ENCODE measurements at regions not wholly inside any gene's neighbourhood (a gene's known extent, or its start where the extent isn't known, plus 50 kb on each side); places are given as distances from the start of the nearest gene placed in this dataset.

DNA sequence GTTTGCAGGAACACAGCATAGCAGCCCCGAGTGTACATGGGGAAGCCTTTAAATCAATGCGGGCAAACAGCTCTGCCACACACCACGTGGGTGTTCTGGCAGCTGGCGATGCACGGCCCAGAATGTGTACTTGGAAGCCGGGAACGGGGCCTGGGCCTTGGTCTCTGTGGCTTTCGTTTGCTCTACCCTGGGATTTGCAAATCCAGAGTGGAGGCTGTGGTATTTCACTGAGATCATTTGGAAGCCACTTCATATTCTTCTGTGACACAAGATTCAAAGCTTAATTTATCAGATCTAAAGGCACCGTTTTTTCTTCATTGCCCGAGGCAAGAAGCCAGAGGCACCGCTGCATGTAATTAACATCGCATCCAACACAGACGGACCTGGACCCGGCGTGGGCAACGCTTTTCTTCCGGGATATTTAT lies 246.3 kb upstream of the MYT1L start:
- Mint-ChIP-seq H3K27me3 (peaks cover 17% of the 10 kb centered on the region), H3K9me3 (no peaks in the 10 kb centered on the region), H3K36me3 (no peaks in the 10 kb centered on the region), H3K27ac (no peak overlapping the region), H3K4me1 (ENCODE audit: unreplicated experiment) (peaks cover 4% of the 10 kb centered on the region), H3K4me3 (no peak overlapping the region)
- DNase-seq (ENCODE audit: extremely low spot score, unreplicated experiment) = no peak
- TF ChIP-seq, protein P1, sequence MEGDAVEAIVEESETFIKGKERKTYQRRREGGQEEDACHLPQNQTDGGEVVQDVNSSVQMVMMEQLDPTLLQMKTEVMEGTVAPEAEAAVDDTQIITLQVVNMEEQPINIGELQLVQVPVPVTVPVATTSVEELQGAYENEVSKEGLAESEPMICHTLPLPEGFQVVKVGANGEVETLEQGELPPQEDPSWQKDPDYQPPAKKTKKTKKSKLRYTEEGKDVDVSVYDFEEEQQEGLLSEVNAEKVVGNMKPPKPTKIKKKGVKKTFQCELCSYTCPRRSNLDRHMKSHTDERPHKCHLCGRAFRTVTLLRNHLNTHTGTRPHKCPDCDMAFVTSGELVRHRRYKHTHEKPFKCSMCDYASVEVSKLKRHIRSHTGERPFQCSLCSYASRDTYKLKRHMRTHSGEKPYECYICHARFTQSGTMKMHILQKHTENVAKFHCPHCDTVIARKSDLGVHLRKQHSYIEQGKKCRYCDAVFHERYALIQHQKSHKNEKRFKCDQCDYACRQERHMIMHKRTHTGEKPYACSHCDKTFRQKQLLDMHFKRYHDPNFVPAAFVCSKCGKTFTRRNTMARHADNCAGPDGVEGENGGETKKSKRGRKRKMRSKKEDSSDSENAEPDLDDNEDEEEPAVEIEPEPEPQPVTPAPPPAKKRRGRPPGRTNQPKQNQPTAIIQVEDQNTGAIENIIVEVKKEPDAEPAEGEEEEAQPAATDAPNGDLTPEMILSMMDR (conservative IDR thresholded peaks at IDR 0.05) = no peak

DNA sequence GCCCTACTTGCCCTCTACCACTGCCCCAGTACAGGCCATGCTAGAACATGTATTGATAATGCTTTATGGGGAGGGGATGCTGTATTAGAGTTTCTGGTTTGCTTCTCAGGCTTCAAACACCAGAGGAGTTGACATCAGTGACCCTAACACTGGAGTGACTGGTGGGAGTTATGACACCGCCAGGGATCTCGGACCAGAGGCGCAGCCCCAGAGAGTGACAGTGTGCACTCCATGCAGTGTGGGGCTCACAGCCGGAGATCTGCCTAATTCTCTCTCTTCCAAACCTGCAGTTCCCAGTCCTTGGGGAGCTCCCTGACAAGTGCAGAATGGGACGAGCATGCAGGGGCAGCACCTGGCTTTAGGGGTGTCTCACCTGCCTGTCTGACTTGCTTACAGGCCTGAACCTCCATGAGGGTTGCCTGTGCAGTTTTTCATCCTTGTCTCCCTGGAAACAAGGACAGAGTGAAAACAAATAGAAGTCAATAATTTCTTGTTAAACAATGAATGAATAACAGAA lies 244.9 kb upstream of the MYT1L start:
- Mint-ChIP-seq H3K9me3 (no peaks in the 10 kb centered on the region), H3K27me3 (peaks cover 10% of the 10 kb centered on the region), H3K36me3 (no peaks in the 10 kb centered on the region), H3K4me1 (ENCODE audit: unreplicated experiment) (peaks cover 4% of the 10 kb centered on the region), H3K27ac (no peak overlapping the region), H3K4me3 (no peak overlapping the region)
- DNase-seq (ENCODE audit: extremely low spot score, unreplicated experiment) = no peak
- TF ChIP-seq, protein P1 (conservative IDR thresholded peaks at IDR 0.05) = no peak

DNA sequence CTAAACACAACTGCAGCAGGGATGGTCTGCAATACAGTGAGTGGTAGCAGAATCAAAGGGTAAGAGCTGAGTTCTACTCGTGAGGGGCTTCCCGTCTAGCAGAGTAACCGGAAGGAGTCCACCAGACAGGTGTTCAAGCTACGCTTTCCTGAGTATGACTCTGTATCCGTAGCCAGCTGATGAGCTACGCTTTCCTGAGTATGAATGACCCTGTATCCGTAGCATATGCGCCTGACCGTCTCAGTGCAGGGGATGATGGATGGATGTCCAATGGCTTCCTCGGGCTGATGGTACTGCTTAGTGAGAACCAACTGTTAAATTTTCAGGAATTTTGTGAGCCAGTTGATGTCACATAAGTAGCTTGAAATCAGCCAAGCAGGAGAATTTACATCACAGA lies 244.1 kb upstream of the MYT1L start:
- H3K9me3 Mint-ChIP-seq = no peaks in the 10 kb centered on the region
- no peaks in the 10 kb centered on the region for H3K36me3 Mint-ChIP-seq
- H3K27me3 Mint-ChIP-seq = peaks cover 6% of the 10 kb centered on the region
- TF ChIP-seq, protein P1 (conservative IDR thresholded peaks at IDR 0.05) = no peak
- H3K4me3 Mint-ChIP-seq = no peak overlapping the region
- H3K27ac Mint-ChIP-seq = no peak overlapping the region
- DNase-seq (ENCODE audit: extremely low spot score, unreplicated experiment) = no peak
- H3K4me1 Mint-ChIP-seq (ENCODE audit: unreplicated experiment) = peaks cover 4% of the 10 kb centered on the region

DNA sequence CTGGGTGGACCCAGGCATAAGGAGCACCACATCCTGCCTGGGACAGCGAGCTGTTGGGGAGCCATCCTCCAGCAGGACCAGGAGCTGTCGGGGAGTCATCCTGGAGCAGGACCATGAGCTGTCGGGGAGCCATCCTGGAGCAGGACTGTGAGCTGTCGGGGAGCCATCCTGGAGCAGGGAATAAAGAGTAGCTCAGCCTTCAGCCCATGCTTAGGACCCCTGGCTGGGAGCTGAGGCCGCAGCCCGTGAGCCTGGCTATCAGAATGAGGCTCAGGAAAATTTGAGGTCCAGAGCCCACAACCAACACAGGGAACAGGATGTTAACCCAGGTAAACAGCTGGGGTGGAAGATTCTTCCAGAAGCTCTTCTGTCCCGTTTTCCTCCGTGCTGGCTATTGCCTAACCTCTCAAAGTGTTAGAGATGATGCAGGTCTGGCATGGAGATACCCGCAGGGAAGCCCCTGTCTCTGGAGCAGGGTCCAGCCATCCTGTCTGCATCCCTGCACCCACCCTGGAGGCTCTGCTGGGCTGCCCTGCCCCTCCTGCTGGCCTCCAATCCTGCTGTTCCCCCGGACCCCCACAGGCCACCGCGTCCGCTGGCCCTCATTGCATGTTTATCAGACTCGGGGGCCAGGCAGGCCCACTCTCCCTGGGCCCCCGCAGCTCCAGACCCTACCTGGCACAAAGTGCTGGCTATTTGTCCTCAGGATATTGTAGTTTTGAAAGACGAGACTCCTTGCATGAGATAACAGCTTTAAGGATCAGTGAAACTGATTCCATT lies 243.5 kb upstream of the MYT1L start:
- no peak for DNase-seq (ENCODE audit: extremely low spot score, unreplicated experiment)
- Mint-ChIP-seq H3K27ac (no peak overlapping the region), H3K4me3 (no peak overlapping the region), H3K4me1 (ENCODE audit: unreplicated experiment) (peaks cover 4% of the 10 kb centered on the region), H3K9me3 (no peaks in the 10 kb centered on the region), H3K27me3 (peaks cover 2% of the 10 kb centered on the region), H3K36me3 (no peaks in the 10 kb centered on the region)
- TF ChIP-seq, protein P1 (conservative IDR thresholded peaks at IDR 0.05) = no peak

DNA sequence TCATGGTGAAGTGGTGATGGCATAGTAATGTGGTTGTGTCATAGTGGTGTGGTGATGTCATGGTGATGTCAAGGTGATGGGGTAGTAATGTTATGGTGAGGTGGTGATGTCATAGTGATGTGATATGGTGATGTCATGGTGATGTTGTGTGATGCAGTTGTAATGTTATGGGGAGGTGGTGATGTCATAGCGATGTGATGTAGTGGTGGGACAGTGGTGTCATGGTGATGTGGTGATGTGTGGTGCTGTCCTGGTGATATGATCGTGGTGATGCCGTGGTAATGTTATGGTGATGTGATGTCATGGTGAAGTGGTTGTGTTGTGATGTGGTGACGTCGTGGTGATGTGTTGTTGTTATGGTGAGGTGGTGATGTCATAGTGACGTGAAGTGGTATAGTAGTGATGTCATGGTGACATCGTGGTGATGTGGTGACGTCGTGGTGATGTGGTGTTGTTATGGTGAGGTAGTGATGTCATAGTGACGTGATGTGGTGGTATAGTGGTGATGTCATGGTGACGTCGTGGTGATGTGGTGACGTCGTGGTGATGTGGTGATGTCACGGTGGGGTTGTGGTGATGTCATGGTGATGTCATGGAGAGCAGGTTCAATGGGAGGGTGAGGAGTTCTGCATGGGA lies 242.7 kb upstream of the MYT1L start:
- Mint-ChIP-seq H3K27ac (no peak overlapping the region), H3K27me3 (peaks cover 2% of the 10 kb centered on the region), H3K9me3 (no peaks in the 10 kb centered on the region), H3K36me3 (no peaks in the 10 kb centered on the region), H3K4me3 (no peak overlapping the region), H3K4me1 (ENCODE audit: unreplicated experiment) (peaks cover 4% of the 10 kb centered on the region)
- DNase-seq (ENCODE audit: extremely low spot score, unreplicated experiment) = no peak
- TF ChIP-seq, protein P1 (conservative IDR thresholded peaks at IDR 0.05) = no peak
